ENCODE measurements at regions not wholly inside any gene's neighbourhood (a gene's known extent, or its start where the extent isn't known, plus 50 kb on each side); places are given as distances from the start of the nearest gene placed in this dataset.

GRCh38 chrX:87968118-87968517, 450.5 kb downstream of the KLHL4 start:
- TF ChIP-seq CTCF (IDR thresholded peaks at IDR 0.05 in 8 of 11, conservative IDR thresholded peaks at IDR 0.05 in 3 of 11), result no peak
- no peak for TF ChIP-seq POLR2A (IDR thresholded peaks at IDR 0.05)
